ENCODE measurements at regions not wholly inside any gene's neighbourhood (a gene's known extent, or its start where the extent isn't known, plus 50 kb on each side); places are given as distances from the start of the nearest gene placed in this dataset.
"Not testable (repeated sequence)": the region's sequence is repeated elsewhere in the genome, so short reads cannot be mapped to it uniquely, and the experiment has no call there.

GRCh38 chr15:24309700-24310099 is 365.9 kb upstream of the NPAP1 start:
- TF ChIP-seq, protein P1, sequence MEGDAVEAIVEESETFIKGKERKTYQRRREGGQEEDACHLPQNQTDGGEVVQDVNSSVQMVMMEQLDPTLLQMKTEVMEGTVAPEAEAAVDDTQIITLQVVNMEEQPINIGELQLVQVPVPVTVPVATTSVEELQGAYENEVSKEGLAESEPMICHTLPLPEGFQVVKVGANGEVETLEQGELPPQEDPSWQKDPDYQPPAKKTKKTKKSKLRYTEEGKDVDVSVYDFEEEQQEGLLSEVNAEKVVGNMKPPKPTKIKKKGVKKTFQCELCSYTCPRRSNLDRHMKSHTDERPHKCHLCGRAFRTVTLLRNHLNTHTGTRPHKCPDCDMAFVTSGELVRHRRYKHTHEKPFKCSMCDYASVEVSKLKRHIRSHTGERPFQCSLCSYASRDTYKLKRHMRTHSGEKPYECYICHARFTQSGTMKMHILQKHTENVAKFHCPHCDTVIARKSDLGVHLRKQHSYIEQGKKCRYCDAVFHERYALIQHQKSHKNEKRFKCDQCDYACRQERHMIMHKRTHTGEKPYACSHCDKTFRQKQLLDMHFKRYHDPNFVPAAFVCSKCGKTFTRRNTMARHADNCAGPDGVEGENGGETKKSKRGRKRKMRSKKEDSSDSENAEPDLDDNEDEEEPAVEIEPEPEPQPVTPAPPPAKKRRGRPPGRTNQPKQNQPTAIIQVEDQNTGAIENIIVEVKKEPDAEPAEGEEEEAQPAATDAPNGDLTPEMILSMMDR (IDR thresholded peaks at IDR 0.05) = not testable (repeated sequence)
- TF ChIP-seq POLR2A (IDR thresholded peaks at IDR 0.05) = not testable (repeated sequence)

Data from uterus (tissue), 2 donors.